GM21515 (cell line): ENCODE measurements at regions not wholly inside any gene's neighbourhood (a gene's known extent, or its start where the extent isn't known, plus 50 kb on each side); places are given as distances from the start of the nearest gene placed in this dataset.

Experiments
- ATAC-seq: cut with Tn5 transposase; IDR thresholded peaks from one replicate; pipeline ENCODE4 v1.9.1; 2021; ENCODE audit not compliant: unreplicated experiment

DNA sequence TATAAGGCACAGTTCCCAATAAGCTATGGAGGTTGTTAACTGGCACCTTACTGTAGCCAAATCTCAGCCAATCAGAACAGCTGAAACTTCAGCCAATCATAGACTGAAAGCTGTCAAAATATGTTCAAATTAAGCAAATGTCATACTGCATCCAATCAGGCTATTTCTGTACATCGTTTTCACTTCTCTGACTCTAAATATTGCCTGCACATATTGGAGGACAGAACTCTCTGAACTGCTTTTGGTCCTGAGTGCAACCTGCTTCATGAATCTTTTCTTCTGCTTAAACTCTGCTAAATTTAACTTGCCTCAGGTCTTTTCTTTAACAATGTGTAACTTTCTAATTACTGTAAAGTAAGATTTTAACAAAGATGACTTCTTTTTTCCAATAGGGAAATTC is 1198.9 kb upstream of the PCDH7 start:
- no peak for ATAC-seq

GRCh38 chr4:29536745-29537144 is 1183.4 kb upstream of the PCDH7 start:
- ATAC-seq, result no peak

DNA sequence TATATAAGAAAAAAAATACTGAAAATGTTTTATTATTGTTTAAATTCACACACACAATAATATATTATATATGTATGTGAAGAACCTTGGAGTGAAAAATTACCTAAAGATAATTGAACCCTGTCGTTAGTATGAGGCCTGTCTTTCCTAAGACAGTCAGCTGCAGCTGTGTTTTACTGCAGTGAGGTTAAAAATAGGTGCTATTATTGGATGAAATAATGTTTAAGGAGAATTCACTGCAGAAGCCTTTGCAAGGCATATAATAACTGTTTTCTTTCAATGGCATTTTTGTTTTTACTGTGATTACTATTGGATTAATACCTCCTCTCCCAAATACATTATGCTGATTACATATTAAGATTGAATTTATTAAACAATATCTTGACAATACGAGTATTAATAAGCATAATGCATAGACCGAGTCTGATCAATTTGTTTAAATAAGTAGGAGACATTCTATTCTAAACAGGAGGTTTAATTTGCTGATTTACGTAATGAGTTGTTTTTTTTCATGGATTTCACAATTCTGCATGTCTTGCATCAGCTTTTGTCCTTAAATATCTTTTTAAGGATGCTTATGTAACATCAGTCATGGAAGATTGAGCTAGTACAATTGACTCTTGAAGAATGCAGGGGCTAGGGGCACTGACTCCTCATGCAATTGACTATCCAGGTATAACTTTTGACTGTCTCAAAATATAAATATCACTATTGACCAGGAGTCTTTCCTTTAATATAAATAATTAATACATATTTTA is 1181.1 kb upstream of the PCDH7 start:
- no peak for ATAC-seq

- no peak for ATAC-seq
Measured at GRCh38 chr4:29540439-29541102, 1179.6 kb upstream of the PCDH7 start.

GRCh38 chr4:29541757-29542156 is 1178.4 kb upstream of the PCDH7 start:
- no peak for ATAC-seq

GRCh38 chr4:29549342-29549741 is 1170.8 kb upstream of the PCDH7 start:
- ATAC-seq, result no peak

- no peak for ATAC-seq
Measured at GRCh38 chr4:29551821-29552220, 1168.3 kb upstream of the PCDH7 start.

DNA sequence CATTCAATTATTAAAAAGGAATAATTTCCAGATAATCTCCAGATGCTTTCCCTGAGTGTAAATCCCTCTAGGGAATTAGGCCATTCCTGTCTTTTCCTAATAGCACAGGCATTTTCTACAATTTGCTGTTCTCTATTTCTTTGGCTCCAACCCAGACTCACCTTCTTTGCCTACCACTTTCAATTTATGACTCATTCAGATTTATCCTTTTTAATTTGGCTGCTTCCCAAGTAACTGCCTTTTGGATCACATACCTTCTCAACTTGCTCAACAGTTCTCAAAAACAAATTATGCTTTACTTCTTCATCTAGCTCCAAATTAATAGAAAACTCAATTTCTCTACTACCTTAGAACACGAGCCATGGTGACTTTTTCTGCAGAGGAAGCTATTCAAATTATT is 1166.3 kb upstream of the PCDH7 start:
- no peak for ATAC-seq

- no peak for ATAC-seq
Measured at GRCh38 chr4:29558789-29559188, 1161.4 kb upstream of the PCDH7 start.

- ATAC-seq, result no peak
Measured at GRCh38 chr4:29559286-29559685, 1160.9 kb upstream of the PCDH7 start.

DNA sequence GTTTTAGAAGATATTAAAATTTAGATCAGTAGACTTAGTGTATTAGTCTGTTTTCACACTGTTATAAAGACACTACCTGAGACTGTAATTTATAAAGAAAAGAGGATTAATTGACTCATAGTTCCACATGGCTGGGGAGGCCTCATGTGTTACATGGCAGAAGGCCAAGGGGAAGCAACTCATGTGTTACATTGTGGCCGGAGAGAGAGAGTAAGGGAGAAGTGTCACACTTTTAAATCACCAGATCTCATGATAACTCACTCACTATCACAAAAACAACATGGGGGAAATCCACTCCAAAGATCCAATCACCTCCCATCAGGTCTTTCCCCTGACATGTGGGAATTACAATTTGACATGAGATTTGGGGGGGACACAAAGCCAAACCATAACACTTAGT is 1159.7 kb upstream of the PCDH7 start:
- no peak for ATAC-seq

DNA sequence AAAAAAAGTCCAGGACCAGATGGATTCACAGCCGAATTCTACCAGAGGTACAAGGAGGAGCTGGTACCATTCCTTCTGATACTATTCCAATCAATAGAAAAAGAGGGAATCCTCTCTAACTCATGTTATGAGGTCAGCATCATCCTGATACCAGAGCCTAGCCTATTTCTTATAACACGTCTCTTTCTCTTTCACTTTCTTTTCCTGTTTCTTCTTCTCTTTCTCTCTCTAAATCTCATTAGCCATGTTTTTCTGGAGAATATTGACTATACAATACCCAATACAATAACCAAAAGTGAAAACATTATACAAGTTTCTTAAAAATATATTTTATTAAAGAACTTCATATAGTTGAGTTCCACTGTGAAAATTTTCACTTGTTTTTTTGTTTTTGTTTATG is 1154.9 kb upstream of the PCDH7 start:
- ATAC-seq, result no peak

DNA sequence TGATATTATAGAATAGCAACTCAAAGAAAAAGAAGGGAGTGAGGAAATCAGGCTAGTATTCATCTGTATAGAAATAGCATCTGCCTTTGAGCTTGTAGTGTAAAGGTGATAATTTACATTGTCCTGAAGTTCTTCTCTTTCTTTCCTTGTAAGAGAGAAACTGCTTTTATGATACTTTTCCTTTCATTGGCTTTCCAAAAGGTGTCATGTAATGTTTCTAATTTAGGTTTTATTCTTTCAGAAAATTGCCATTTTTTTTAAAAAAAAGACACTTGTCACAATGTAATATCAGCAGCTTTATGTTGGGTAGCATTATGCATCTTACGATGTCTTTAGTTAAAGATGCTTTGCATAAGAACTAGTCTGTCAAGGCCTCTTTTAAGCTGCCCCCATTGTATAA is 1153.8 kb upstream of the PCDH7 start:
- no peak for ATAC-seq

DNA sequence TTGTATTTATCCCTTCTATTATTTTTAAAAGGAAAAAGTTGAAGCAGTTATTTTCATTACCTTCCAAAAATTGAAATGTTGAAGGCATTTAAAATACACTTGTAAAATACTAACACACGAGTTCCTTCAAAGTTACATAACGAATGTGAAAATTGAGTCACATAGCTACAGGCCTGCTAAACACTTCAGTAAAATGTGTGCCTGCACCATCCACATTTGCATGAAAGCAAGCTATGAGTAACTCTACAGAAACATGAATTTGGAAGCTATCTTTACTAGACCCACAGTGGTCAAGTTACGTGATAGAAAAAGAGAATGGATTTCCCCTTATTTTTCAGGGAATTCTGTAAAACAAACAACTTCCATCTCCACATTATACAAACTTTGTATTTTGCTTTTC is 1148.8 kb upstream of the PCDH7 start:
- ATAC-seq, result no peak

DNA sequence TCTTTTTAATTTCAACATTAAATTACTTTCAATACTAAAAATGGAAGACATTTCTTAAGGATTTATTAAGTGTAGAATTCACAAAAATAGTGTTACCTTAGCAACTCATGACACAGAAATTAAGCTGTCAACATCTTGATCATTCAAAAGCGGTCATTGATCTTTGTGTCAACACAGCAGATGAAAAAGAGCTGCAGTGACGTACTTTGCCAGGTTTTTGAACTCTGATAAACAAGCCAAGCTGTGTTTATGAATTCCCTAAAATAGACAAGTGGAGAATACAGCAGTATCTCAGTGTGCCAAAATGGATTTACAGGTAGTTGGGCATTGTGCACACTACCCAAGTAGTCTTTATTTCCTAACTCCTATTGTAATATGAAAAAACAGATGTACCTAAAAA is 1141.8 kb upstream of the PCDH7 start:
- no peak for ATAC-seq

- no peak for ATAC-seq
Measured at GRCh38 chr4:29581457-29581856, 1138.7 kb upstream of the PCDH7 start.

DNA sequence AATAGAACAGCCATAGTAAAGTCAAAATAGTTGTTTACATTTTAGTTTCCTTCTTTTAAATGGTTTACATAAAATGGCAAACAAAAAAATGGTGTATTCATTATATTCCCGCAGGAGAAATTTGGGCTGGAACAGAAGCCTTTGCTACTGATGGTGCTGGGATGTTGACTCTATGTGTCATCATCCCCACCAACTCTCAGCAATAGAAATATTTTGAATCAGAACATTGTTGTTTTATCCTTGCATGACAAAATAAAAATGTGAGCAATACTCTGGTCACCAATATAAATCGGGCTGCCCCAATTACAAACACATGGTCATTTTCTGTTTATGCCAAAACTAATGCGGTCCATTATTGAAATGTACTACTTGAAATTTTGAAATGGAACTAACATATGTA is 1131.6 kb upstream of the PCDH7 start:
- ATAC-seq, result no peak

GRCh38 chr4:29596228-29596627 is 1123.9 kb upstream of the PCDH7 start:
- ATAC-seq, result no peak

GRCh38 chr4:29619168-29619567 is 1101.0 kb upstream of the PCDH7 start:
- no peak for ATAC-seq

- ATAC-seq, result no peak
Measured at GRCh38 chr4:29632199-29632598, 1088.0 kb upstream of the PCDH7 start.

DNA sequence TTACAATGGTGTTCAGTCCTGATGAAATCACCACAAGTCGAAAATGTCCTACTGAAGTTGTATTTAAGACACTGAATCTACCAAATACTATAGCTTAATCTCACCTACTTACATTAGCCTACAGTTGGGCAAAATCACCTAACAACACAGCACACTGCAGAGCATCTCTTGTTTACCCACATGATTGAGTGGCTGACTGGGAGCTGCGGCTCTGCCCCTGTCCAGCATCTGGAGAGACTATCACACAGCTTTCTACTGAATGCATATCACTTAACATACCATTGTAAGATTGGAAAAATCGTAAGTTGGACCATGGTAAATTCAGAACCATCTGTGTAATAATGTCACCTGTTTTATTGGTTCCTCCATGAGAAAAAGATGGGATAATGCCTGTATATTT is 1083.2 kb upstream of the PCDH7 start:
- ATAC-seq, result no peak

DNA sequence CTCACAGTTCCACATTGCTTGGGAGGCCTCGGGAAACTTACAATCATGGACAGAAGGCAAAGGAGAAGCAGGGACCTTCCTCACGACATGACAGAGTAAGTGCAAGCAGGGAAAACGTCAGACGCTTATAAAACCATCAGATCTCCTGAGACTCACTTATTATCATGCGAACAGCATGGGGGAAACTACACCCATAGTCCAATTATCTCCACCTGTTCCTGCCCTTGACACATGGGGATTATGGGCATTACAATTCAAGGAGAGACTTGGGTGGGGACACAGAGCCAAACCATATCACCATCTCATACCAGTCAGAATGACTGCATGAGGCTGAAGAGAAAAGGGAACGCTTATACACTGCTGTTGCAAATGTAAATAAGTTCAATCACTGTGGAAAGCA is 1066.9 kb upstream of the PCDH7 start:
- no peak for ATAC-seq

- no peak for ATAC-seq
Measured at GRCh38 chr4:29680644-29681043, 1039.5 kb upstream of the PCDH7 start.
